Bronchial epithelial cell (primary cell): ENCODE measurements at regions not wholly inside any gene's neighbourhood (a gene's known extent, or its start where the extent isn't known, plus 50 kb on each side); places are given as distances from the start of the nearest gene placed in this dataset.

Experiments
- DNase-seq: peaks from one replicate; pipeline ENCODE4 v3.0.0-alpha.2; 2010; ENCODE audit warnings: low read depth
- FAIRE-seq: peaks from 2 replicates; lab custom pipeline; 2011; peaks lifted over from hg19 to GRCh38; lab: Jason Lieb, UNC
- H3K27me3 ChIP-seq: 2 replicates; pipeline ENCODE4 v1.5.1; 2011; ENCODE audit warnings: low read length; ENCODE audit not compliant: control insufficient read depth, insufficient read depth
- H3K36me3 ChIP-seq: 2 replicates; pipeline ENCODE4 v1.5.1; 2011; ENCODE audit warnings: low read length; ENCODE audit not compliant: control insufficient read depth, insufficient read depth
- H3K4me3 ChIP-seq: 2 replicates; pipeline ENCODE4 v1.5.1; 2011; ENCODE audit warnings: mild to moderate bottlenecking, low read depth, low read length, control low read depth
- CTCF ChIP-seq: IDR thresholded peaks from 2 replicates; pipeline ENCODE4 v1.5.1; 2011; ENCODE audit warnings: mild to moderate bottlenecking, moderate library complexity, low read length, control low read depth, inconsistent platforms; ENCODE audit not compliant: insufficient read depth, severe bottlenecking

- FAIRE-seq, result no peak
- Histone ChIP-seq H3K36me3 (no peaks in the 10 kb centered on the region), H3K27me3 (no peaks in the 10 kb centered on the region), H3K4me3 (no peak overlapping the region)
- DNase-seq, result no peak
- TF ChIP-seq CTCF, result no peak
Measured at GRCh38 chr4:19925516-19925915, 326.2 kb upstream of the SLIT2 start.

GRCh38 chr4:19924761-19925160 lies 326.9 kb upstream of the SLIT2 start:
- TF ChIP-seq CTCF, result no peak
- Histone ChIP-seq H3K27me3 (no peaks in the 10 kb centered on the region), H3K4me3 (no peak overlapping the region), H3K36me3 (no peaks in the 10 kb centered on the region)
- DNase-seq (no peak), FAIRE-seq (no peak)

GRCh38 chr4:19915276-19915675 lies 336.4 kb upstream of the SLIT2 start:
- Histone ChIP-seq H3K27me3 (no peaks in the 10 kb centered on the region), H3K36me3 (no peaks in the 10 kb centered on the region), H3K4me3 (no peak overlapping the region)
- DNase-seq, result no peak
- no peak for TF ChIP-seq CTCF
- no peak for FAIRE-seq

GRCh38 chr4:19913650-19914049 lies 338.1 kb upstream of the SLIT2 start:
- H3K4me3 ChIP-seq, result no peak overlapping the region
- no peak for TF ChIP-seq CTCF
- DNase-seq (peak; percentile 28), FAIRE-seq (no peak)
- no peaks in the 10 kb centered on the region for H3K27me3 ChIP-seq
- no peaks in the 10 kb centered on the region for H3K36me3 ChIP-seq

GRCh38 chr4:19910861-19911525 lies 340.7 kb upstream of the SLIT2 start:
- Histone ChIP-seq H3K27me3 (no peaks in the 10 kb centered on the region), H3K36me3 (no peaks in the 10 kb centered on the region), H3K4me3 (no peak overlapping the region)
- FAIRE-seq (no peak), DNase-seq (no peak)
- no peak for TF ChIP-seq CTCF

GRCh38 chr4:19905024-19905423 lies 346.7 kb upstream of the SLIT2 start:
- Histone ChIP-seq H3K4me3 (no peak overlapping the region), H3K27me3 (peaks cover 1% of the 10 kb centered on the region), H3K36me3 (no peaks in the 10 kb centered on the region)
- FAIRE-seq, result no peak
- DNase-seq, result no peak
- no peak for TF ChIP-seq CTCF
